Activated B cell treated with CpG ODN at 0.5 μM for 24 hours (primary cell): ENCODE measurements at regions not wholly inside any gene's neighbourhood (a gene's known extent, or its start where the extent isn't known, plus 50 kb on each side); places are given as distances from the start of the nearest gene placed in this dataset.
A peak's percentile ranks its signal among the peaks of the same experiment; 100 is the strongest.
"Not testable (repeated sequence)": the region's sequence is repeated elsewhere in the genome, so short reads cannot be mapped to it uniquely, and the experiment has no call there.

Source experiments
- ATAC-seq: fragments of 200-7000 bp; cut with Tn5 transposase; one replicate; pipeline ENCODE4 v1.10.0; 2021; ENCODE audit warnings: low read depth, mild to moderate bottlenecking, moderate library complexity
- CTCF ChIA-PET: fragments of 350-600 bp; sonication (Branson Sonifier 250); formaldehyde crosslinking; loops from one replicate; lab custom pipeline; 2021; ENCODE audit warnings: antibody characterized with exemption; lab: Charles Lee
- POLR2A ChIA-PET: fragments of 350-600 bp; sonication (Branson Sonifier 250); formaldehyde crosslinking; loops from one replicate; lab custom pipeline; 2021; ENCODE audit warnings: antibody characterized with exemption; lab: Charles Lee
- DNase-seq: peaks from one replicate; pipeline ENCODE4 v3.0.0; 2022
- H3K27ac Mint-ChIP-seq: one replicate; pipeline ENCODE4 v1.8.0; 2020; ENCODE audit warnings: mixed read lengths
- H3K27me3 Mint-ChIP-seq: one replicate; pipeline ENCODE4 v1.8.0; 2021; ENCODE audit warnings: mixed read lengths
- H3K36me3 Mint-ChIP-seq: one replicate; pipeline ENCODE4 v1.8.0; 2021; ENCODE audit warnings: low read depth, mixed read lengths
- H3K4me1 Mint-ChIP-seq: one replicate; pipeline ENCODE4 v1.8.0; 2021; ENCODE audit warnings: mixed read lengths
- H3K4me3 Mint-ChIP-seq: one replicate; pipeline ENCODE4 v1.8.0; 2020; ENCODE audit warnings: mild to moderate bottlenecking, mixed read lengths
- H3K9me3 Mint-ChIP-seq: one replicate; pipeline ENCODE4 v1.8.0; 2020; ENCODE audit warnings: mixed read lengths
- CTCF ChIP-seq: fragments of 200-600 bp; IDR thresholded peaks from one replicate; pipeline ENCODE4 v1.8.0; 2022; ENCODE audit warnings: antibody characterized with exemption, mild to moderate bottlenecking
- intact Hi-C: fragments of 100-400 bp; cut with micrococcal nuclease; formaldehyde crosslinking; loops from one replicate; pipeline ENCODE4 v1.15.1; 2024

- no peaks in the 10 kb centered on the region for H3K27me3 Mint-ChIP-seq
- no peak for ATAC-seq
- intact Hi-C loops: no loop called here
- no peaks in the 10 kb centered on the region for H3K9me3 Mint-ChIP-seq
- POLR2A ChIA-PET: no interaction called here
- H3K27ac Mint-ChIP-seq: no peak overlapping the region
- CTCF ChIA-PET: no interaction called here
- no peak overlapping the region for H3K4me3 Mint-ChIP-seq
- no peaks in the 10 kb centered on the region for H3K36me3 Mint-ChIP-seq
- H3K4me1 Mint-ChIP-seq: peaks cover 5% of the 10 kb centered on the region
- TF ChIP-seq CTCF: no peak
- no peak for DNase-seq
These were observed 104.5 kb downstream of the CRLF3 start for GRCh38 chr17:30720013-30720471.

GRCh38 chr17:30719131-30719973 is 105.1 kb downstream of the CRLF3 start:
- intact Hi-C loops: loop anchor here (5.0 to 10.0 kb wide), 3 partner anchors 242 to 595 kb away; partner anchors contain the start of gene GOSR1
- not testable (repeated sequence) for H3K4me1 Mint-ChIP-seq, H3K27ac Mint-ChIP-seq, H3K9me3 Mint-ChIP-seq, H3K27me3 Mint-ChIP-seq, H3K36me3 Mint-ChIP-seq
- H3K4me3 Mint-ChIP-seq: peak overlapping the region; percentile 39
- ChIA-PET POLR2A (interaction anchor here (0.6 kb wide), 1 partner anchor 242 kb away, joined by 3 read pairs; the partner anchor contains the start of gene GOSR1), CTCF (interaction anchor here (0.7 to 0.9 kb wide), 2 partner anchors 12 to 378 kb away, joined by 3 read pairs; no protein-coding TSS in a partner anchor)
- ATAC-seq (peak; percentile 71), DNase-seq (peak; percentile 60)

GRCh38 chr17:30718691-30719090 is 105.8 kb downstream of the CRLF3 start:
- H3K4me3 Mint-ChIP-seq, ATAC-seq, H3K9me3 Mint-ChIP-seq: not testable (repeated sequence)

GRCh38 chr17:30718099-30718447 is 106.4 kb downstream of the CRLF3 start:
- H3K27ac Mint-ChIP-seq, POLR2A ChIA-PET, H3K36me3 Mint-ChIP-seq, CTCF ChIA-PET, H3K4me3 Mint-ChIP-seq, DNase-seq, ATAC-seq, H3K9me3 Mint-ChIP-seq, H3K27me3 Mint-ChIP-seq: not testable (repeated sequence)
- H3K4me1 Mint-ChIP-seq: peaks cover 11% of the 10 kb centered on the region
- intact Hi-C loops: loop anchor here (5.0 to 10.0 kb wide), 3 partner anchors 241 to 593 kb away; partner anchors contain the start of gene GOSR1

More at GRCh38 chr17:30718691-30719090, 105.8 kb downstream of the CRLF3 start:
- H3K27me3 Mint-ChIP-seq, H3K27ac Mint-ChIP-seq, DNase-seq, H3K36me3 Mint-ChIP-seq: not testable (repeated sequence)
- CTCF ChIA-PET: interaction anchor here (0.7 to 0.9 kb wide), 2 partner anchors 11 to 378 kb away, joined by 3 read pairs; no protein-coding TSS in a partner anchor
- peaks cover 11% of the 10 kb centered on the region for H3K4me1 Mint-ChIP-seq
- POLR2A ChIA-PET: interaction anchor here (0.6 kb wide), 1 partner anchor 241 kb away, joined by 3 read pairs; the partner anchor contains the start of gene GOSR1
- intact Hi-C loops: loop anchor here (5.0 to 10.0 kb wide), 3 partner anchors 241 to 594 kb away; partner anchors contain the start of gene GOSR1

- ChIA-PET POLR2A (interaction anchor here (0.6 kb wide), 1 partner anchor 43 kb away, joined by 3 read pairs; no protein-coding TSS in a partner anchor), CTCF (no interaction called here)
- DNase-seq (no peak), ATAC-seq (no peak)
- TF ChIP-seq CTCF: no peak
- Mint-ChIP-seq H3K36me3 (no peaks in the 10 kb centered on the region), H3K4me3 (no peak overlapping the region), H3K27ac (no peak overlapping the region), H3K27me3 (no peaks in the 10 kb centered on the region), H3K9me3 (no peaks in the 10 kb centered on the region), H3K4me1 (peaks cover 11% of the 10 kb centered on the region)
- intact Hi-C loops: loop anchor here (5.0 to 10.0 kb wide), 3 partner anchors 240 to 593 kb away; partner anchors contain the start of gene GOSR1
These were observed 107.0 kb downstream of the CRLF3 start for GRCh38 chr17:30717291-30718098.
